GM18499 (cell line): ENCODE measurements at regions not wholly inside any gene's neighbourhood (a gene's known extent, or its start where the extent isn't known, plus 50 kb on each side); places are given as distances from the start of the nearest gene placed in this dataset.
"Not testable (repeated sequence)": the region's sequence is repeated elsewhere in the genome, so short reads cannot be mapped to it uniquely, and the experiment has no call there.

ENCODE experiments used
- ATAC-seq: cut with Tn5 transposase; IDR thresholded peaks from one replicate; pipeline ENCODE4 v1.9.1; 2021; ENCODE audit warnings: moderate number of reproducible peaks; ENCODE audit not compliant: insufficient read depth, unreplicated experiment

DNA sequence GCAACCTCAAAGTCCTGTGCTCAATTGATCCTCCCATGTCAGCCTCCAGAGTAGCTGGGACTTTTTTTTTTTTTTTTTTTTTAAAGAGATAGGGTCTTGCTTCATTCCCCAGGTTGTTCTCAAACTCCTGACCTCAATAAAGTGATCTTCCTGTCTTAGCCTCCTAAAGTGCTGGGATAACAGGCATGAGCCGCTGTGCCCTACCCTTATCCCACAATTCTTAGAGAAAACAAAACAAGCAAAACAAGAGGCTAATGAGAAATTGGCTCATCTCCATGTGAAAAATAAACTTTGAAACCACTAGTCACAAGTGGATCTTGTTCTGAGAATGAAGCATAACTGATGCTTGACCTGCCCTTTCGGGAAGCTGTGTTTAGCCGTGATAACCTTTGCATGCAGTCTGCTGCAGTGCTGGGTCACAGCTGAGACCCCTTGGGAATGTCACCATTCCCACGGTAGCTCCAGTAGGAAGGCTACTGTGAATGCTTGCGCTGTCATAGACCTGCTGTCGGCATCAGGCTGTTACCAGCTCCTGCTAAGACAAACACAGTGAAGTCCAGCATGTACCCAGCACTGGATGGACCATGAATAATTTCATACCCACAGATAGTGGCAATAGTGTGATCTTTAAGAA, 290.7 kb upstream of the KIAA1217 start:
- ATAC-seq: no peak

DNA sequence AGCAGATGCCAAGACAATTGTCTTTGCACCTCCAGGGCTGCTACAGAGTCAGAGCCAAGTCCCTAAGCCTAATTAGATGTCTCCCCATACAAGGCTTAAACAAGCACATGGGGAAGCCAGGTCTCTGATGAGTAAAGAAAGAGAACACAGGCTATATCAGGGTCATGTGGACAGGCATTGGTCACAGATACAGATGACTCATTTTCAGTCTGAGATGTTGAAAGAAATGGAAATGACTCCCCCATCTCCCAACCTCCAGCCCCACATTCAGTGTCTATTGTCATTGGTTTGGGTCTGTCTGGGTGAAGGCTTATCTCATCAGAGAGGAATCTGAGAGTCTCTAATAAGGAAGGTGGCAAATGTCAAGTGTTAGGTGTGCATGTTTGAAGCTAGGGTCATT, 290.1 kb upstream of the KIAA1217 start:
- no peak for ATAC-seq

DNA sequence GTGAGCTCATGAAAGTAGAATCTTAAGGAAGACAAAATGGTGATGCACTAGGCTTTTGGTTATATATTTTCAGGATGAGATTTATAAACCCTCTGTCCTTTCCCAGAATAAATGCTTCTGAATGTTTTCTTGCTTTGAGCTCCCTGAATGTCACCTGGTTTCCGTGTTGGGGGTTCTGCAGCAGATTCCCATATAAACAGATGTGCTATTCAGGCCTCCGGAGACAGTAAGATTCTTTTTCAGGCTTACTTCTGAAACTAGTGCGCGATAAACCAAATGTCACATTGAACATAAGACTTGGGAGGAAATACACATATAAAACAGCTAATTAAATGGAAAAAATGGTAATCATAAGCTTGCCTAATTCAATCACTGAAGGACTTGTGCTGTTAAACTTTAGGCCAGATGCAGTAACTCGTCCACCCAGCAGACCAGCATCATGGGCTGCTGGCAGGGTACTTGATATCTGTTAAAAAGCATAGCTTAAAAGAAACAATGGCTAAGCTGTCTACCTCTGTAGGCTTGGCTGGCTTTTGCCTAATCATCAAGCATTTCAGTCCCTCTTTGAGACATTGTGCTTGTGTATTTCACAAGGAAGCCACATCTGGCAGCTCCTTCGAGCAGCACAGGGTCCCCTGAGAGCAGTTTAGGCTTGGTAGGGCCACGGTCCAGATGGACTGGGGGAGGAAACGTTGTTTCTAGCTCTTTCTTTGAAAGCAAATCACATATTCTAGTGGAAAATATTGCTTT, 281.2 kb upstream of the KIAA1217 start:
- no peak for ATAC-seq

- ATAC-seq: not testable (repeated sequence)
These were observed 274.9 kb upstream of the KIAA1217 start for GRCh38 chr10:23934023-23934422.

- no peak for ATAC-seq
These were observed 263.1 kb upstream of the KIAA1217 start for GRCh38 chr10:23945845-23946244.

DNA sequence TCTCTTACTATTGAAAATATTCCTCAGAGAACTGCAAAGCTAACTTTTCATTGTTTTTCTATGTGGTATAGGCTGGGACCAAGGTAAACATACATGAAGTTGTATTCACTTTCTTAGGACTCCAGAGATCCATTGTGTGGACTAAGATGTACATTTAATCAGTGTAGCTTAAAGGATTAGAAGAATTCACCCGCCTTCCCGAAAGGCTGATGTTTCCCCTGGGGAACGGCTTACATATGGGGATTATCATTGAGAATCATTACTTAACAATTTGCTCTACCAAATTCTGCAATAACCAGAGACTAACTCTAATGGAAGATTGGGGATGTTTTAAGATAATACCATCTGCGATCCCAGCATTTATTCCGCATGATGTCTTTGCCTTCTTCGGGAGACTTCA, 257.1 kb upstream of the KIAA1217 start:
- ATAC-seq: no peak

DNA sequence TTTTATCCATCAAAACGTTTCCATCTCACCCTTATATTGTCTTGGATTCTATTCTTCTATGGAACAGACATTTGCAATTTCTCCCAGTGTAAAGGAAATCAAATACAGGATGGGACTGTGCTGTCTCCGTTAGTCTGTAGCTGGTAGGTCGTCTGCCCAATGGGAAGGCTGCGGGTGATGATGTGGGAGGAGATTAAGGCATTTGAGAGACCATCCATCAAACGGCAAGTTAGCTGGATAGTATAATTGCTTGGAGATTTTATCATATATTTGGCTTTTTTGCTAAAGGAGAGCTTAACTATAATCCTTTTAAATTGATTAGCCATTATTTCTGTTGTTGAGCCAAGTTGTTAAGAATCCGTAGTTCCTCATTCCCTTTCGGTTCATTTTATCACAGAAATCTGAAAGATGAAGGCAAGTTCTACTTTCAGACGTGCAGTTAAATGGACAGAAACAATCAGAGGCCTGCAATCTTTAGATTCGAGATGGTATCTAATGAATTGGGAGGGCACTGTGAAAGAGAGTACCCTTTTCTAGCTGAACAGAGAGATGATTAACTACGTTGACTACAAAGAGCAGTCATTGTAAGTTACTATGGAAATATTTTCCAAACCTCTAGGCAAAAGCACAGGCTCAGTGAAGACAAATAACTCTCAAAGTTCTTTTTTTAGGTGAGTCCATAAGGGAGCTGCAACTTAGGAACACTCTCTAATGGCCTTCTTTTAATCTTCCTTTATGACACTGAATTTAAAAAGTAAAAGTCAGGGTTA, 253.3 kb upstream of the KIAA1217 start:
- ATAC-seq: no peak

GRCh38 chr10:23965123-23965522, 243.8 kb upstream of the KIAA1217 start:
- no peak for ATAC-seq

- no peak for ATAC-seq
These were observed 243.1 kb upstream of the KIAA1217 start for GRCh38 chr10:23965880-23966279.

- no peak for ATAC-seq
These were observed 242.4 kb upstream of the KIAA1217 start for GRCh38 chr10:23966504-23967051.

DNA sequence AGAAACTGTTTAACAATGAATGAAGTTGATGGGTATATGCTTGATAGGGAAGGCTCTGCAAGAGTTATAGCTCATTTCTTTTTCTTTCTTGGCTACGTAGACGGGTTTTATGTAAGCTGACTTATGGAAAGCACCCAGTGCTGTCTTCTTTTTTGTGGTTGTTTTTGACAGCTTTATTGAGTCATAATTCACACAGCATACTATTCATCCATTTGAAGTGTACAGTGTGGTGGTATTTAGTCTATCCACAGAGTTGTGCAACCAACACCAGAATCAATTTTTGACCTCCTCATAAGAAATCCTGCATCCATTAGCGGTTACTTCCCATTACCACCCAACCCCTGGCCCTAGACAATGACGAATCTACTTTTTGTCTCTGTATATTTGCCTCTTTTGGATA, 240.6 kb upstream of the KIAA1217 start:
- ATAC-seq: no peak

GRCh38 chr10:23974746-23975272, 234.1 kb upstream of the KIAA1217 start:
- no peak for ATAC-seq

GRCh38 chr10:23975431-23975830, 233.5 kb upstream of the KIAA1217 start:
- no peak for ATAC-seq

- no peak for ATAC-seq
These were observed 232.7 kb upstream of the KIAA1217 start for GRCh38 chr10:23976275-23976674.

DNA sequence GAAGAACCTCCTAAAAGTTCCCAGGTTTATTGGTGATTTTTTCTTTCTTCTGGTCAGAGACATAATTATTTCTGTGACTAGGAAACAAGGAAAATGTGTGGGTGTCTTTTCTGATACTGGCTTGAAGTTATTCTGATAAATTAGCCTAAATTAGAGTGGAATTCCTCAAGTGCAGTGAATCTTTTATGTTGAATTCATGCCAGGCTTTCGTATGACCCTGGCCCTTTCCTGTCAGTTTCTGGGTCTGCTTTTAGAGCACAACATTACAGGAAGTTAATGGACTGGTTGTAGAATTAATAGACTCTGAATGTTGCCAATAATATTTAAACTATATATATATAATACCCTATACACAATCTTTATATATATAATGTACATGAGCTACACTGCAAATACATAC, 230.6 kb upstream of the KIAA1217 start:
- ATAC-seq: no peak

DNA sequence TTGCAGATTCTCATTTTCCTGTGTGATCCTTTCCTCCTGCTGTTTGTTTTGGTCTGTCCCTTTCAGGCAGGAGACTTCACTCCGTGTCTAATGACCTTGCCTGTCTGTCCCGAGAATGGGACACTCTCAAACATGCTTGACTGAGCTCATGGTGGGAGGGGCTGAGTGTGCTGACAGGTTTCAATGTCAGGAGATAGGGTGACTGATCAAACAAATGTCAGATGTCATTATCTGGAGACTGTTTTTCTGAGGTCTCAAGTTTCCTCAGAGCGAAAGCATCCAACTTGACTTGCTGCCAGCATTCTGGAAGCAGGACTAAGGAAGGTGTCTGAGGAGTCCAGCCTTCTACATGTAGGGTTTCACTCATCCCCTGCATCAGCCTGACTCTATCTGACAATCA, 228.8 kb upstream of the KIAA1217 start:
- no peak for ATAC-seq

GRCh38 chr10:23981520-23982309, 227.2 kb upstream of the KIAA1217 start:
- no peak for ATAC-seq

DNA sequence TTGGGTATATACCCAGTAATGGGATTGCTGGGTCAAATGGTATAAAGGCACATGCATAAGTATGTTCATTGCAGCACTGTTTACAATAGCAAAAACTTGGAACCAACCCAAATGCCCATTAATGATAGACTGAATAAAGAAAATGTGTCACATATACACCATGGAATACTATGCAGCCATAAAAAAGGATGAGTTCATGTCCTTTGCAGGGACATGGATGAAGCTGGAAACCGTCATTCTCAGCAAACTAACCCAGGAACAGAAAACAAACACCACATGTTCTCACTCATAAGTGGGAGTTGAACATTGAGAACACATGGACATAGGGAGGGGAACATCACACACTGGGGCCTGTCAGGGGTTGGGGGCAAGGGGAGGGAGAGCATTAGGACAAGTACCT, 224.5 kb upstream of the KIAA1217 start:
- ATAC-seq: not testable (repeated sequence)

GRCh38 chr10:23988006-23988405, 220.9 kb upstream of the KIAA1217 start:
- no peak for ATAC-seq

GRCh38 chr10:23994459-23995046, 214.4 kb upstream of the KIAA1217 start:
- ATAC-seq: no peak
